ENCODE measurements at regions not wholly inside any gene's neighbourhood (a gene's known extent, or its start where the extent isn't known, plus 50 kb on each side); places are given as distances from the start of the nearest gene placed in this dataset.

DNA sequence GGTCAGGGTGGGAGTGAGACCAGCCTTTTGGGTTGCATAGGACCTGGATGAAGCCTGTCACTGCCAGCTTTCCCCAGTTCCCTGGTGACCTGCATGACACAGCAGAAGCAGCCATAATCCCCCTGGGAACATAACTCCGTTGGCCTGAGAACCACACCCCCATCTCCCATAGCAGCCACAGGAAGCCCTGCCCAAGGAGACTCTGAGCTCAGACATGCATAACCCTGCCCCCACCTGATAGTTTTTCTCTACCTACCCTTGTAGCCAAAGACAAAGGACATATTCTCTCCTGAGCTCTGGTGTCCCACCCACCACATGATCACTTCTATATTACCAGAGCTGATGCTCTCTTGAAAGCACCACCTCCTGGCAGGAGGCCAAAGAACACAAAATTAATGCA, 413.5 kb upstream of the HTR2A start:
- no peak for DNase-seq
- Histone ChIP-seq H3K27me3 (ENCODE audit: insufficient read depth, low read length) (no peaks in the 10 kb centered on the region), H4K5ac (ENCODE audit: insufficient read length, low read depth, low read length) (no peak overlapping the region), H3K4me1 (ENCODE audit: insufficient read depth, low read length) (no peaks in the 10 kb centered on the region), H2BK12ac (ENCODE audit: insufficient read length, low read depth, low read length) (no peak overlapping the region), H2AK5ac (ENCODE audit: insufficient read length, low read length) (no peak overlapping the region), H3K14ac (ENCODE audit: insufficient read depth, low read length) (no peak overlapping the region), H4K8ac (replicated peaks; ENCODE audit: insufficient read length, low read depth, low read length) (no peak overlapping the region), H2AFZ (ENCODE audit: low read length) (no peak overlapping the region), H4K91ac (ENCODE audit: insufficient read length, low read depth, low read length) (no peak overlapping the region), H3K4ac (ENCODE audit: low read depth, low read length) (no peak overlapping the region), H2BK120ac (ENCODE audit: low read depth, low read length, poor library complexity, severe bottlenecking) (no peak overlapping the region), H2BK5ac (ENCODE audit: insufficient read length, low read length) (no peak overlapping the region), H3K9me3 (ENCODE audit: control insufficient read depth, low read depth, low read length) (no peaks in the 10 kb centered on the region), H3K23me2 (ENCODE audit: insufficient read length, low read depth, low read length, poor library complexity, severe bottlenecking) (no peaks in the 10 kb centered on the region), H3K4me2 (ENCODE audit: insufficient read depth, insufficient read length, low read length) (no peak overlapping the region), H3K56ac (ENCODE audit: insufficient read length, low read depth, low read length) (no peak overlapping the region), H3K9ac (ENCODE audit: extremely low read depth, insufficient read length, low read length) (no peak overlapping the region), H2BK15ac (ENCODE audit: low read depth, low read length) (no peak overlapping the region), H3T11ph (ENCODE audit: low read length) (no peak overlapping the region), H3K27ac (ENCODE audit: insufficient read length, low read depth, low read length) (no peak overlapping the region), H3K79me2 (ENCODE audit: insufficient read depth, low read length) (no peaks in the 10 kb centered on the region), H3K18ac (ENCODE audit: insufficient read length, low read depth, low read length) (no peak overlapping the region), H4K20me1 (ENCODE audit: control insufficient read depth, insufficient read depth, insufficient read length) (no peaks in the 10 kb centered on the region), H3K23ac (ENCODE audit: insufficient read length, low read depth, low read length) (no peak overlapping the region), H3K79me1 (ENCODE audit: insufficient read depth, low read depth, low read length, poor library complexity, severe bottlenecking) (no peaks in the 10 kb centered on the region), H2BK20ac (ENCODE audit: low read depth, low read length, poor library complexity, severe bottlenecking) (no peak overlapping the region)
- WGBS (ENCODE audit: extremely low coverage, insufficient read length, low lambda C conversion rate) = no CpG with 5 or more reads among the region's 1 CpG
- Mint-ChIP-seq H3K27me3 (ENCODE audit: low read depth) (no peaks in the 10 kb centered on the region), H3K4me3 (no peak overlapping the region), H3K9me3 (peaks cover 9 to 10% of the 10 kb centered on the region in 2 experiments; a peak in 4 of 5 replicates), H3K4me1 (peaks cover 2 to 5% of the 10 kb centered on the region in 2 experiments; a peak in 2 of 4 replicates), H3K36me3 (ENCODE audit: insufficient read depth in 1 of 3, low read depth in 3 of 3) (peaks cover 0 to 18% (median 5%) of the 10 kb centered on the region in 3 experiments; a peak in 4 of 7 replicates), H3K27ac (peak overlapping the region in 2 of 3 experiments; percentile 71 to 87; a peak in 3 of 7 replicates)
- TF ChIP-seq, protein P1, sequence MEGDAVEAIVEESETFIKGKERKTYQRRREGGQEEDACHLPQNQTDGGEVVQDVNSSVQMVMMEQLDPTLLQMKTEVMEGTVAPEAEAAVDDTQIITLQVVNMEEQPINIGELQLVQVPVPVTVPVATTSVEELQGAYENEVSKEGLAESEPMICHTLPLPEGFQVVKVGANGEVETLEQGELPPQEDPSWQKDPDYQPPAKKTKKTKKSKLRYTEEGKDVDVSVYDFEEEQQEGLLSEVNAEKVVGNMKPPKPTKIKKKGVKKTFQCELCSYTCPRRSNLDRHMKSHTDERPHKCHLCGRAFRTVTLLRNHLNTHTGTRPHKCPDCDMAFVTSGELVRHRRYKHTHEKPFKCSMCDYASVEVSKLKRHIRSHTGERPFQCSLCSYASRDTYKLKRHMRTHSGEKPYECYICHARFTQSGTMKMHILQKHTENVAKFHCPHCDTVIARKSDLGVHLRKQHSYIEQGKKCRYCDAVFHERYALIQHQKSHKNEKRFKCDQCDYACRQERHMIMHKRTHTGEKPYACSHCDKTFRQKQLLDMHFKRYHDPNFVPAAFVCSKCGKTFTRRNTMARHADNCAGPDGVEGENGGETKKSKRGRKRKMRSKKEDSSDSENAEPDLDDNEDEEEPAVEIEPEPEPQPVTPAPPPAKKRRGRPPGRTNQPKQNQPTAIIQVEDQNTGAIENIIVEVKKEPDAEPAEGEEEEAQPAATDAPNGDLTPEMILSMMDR (conservative IDR thresholded peaks at IDR 0.05) = no peak

Measured in H9 (cell line).